BJ (cell line): ENCODE measurements at regions not wholly inside any gene's neighbourhood (a gene's known extent, or its start where the extent isn't known, plus 50 kb on each side); places are given as distances from the start of the nearest gene placed in this dataset.

Experiments
- CTCF ChIA-PET: fragments of 350-600 bp; formaldehyde crosslinking; extraction: SDS; loops from one replicate; lab custom pipeline; 2021; ENCODE audit warnings: antibody characterized with exemption, inconsistent platforms; lab: Yijun Ruan, JAX
- POLR2A ChIA-PET: fragments of 300-600 bp; sonication (Branson Sonifier 250); formaldehyde crosslinking; extraction: SDS; loops from one replicate; lab custom pipeline; 2021; ENCODE audit warnings: antibody characterized with exemption; lab: Charles Lee
- DNase-seq: peaks from one replicate; pipeline ENCODE4 v3.0.0-alpha.2; 2011; ENCODE audit warnings: low read depth
- H3K27me3 ChIP-seq: 2 replicates; pipeline ENCODE4 v1.6.0; 2011; ENCODE audit warnings: low read length; ENCODE audit not compliant: control insufficient read depth, insufficient read depth
- H3K36me3 ChIP-seq: 2 replicates; pipeline ENCODE4 v1.5.1; 2011; ENCODE audit warnings: low read length; ENCODE audit not compliant: control insufficient read depth, insufficient read depth
- H3K4me3 ChIP-seq: 2 replicates; pipeline ENCODE4 v1.5.1; 2011; ENCODE audit warnings: low read depth, mild to moderate bottlenecking, control low read depth, low read length
- CTCF ChIP-seq: IDR thresholded peaks from 2 replicates; pipeline ENCODE4 v1.5.1; 2011; ENCODE audit warnings: low read depth, mild to moderate bottlenecking, control low read depth, inconsistent platforms, low read length, moderate library complexity; ENCODE audit not compliant: insufficient read depth

GRCh38 chr13:34857558-34858325 is 84.3 kb upstream of the NBEA start:
- peak; percentile 7 for DNase-seq
- no peak overlapping the region for H3K4me3 ChIP-seq
- ChIA-PET CTCF (interaction anchor here (1.1 kb wide), 1 partner anchor 10 kb away, joined by 3 read pairs; no protein-coding TSS in a partner anchor), POLR2A (no interaction called here)
- H3K36me3 ChIP-seq: no peaks in the 10 kb centered on the region
- H3K27me3 ChIP-seq: no peaks in the 10 kb centered on the region
- no peak for TF ChIP-seq CTCF

- H3K36me3 ChIP-seq: no peaks in the 10 kb centered on the region
- H3K27me3 ChIP-seq: no peaks in the 10 kb centered on the region
- ChIA-PET CTCF (no interaction called here), POLR2A (no interaction called here)
- no peak for DNase-seq
- no peak overlapping the region for H3K4me3 ChIP-seq
- no peak for TF ChIP-seq CTCF
Measured at GRCh38 chr13:34862311-34862710, 79.8 kb upstream of the NBEA start.

DNA sequence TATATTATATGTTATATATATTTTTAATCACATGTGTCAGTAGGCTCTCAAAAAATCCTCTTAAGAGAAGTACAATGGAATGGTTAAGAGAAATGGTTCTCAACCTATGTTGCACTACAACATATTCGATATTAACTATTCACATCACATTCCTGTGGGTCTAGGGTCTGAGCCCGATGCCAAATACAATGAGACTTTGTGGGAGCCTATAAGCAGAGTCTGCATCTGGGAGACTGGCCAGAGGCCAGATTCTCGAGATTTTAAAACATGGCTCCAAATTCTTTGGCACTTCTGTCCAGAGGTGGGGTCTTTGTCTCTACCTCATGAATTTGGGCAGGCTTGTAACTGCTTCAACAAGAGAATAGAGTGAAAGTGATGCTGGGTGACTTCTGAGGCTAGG is 79.4 kb upstream of the NBEA start:
- Histone ChIP-seq H3K4me3 (no peak overlapping the region), H3K27me3 (no peaks in the 10 kb centered on the region), H3K36me3 (no peaks in the 10 kb centered on the region)
- ChIA-PET POLR2A (no interaction called here), CTCF (no interaction called here)
- TF ChIP-seq CTCF: no peak
- DNase-seq: no peak

GRCh38 chr13:34863360-34864135 is 78.5 kb upstream of the NBEA start:
- POLR2A ChIA-PET: interaction anchor here (0.5 kb wide), 1 partner anchor 1090 kb away, joined by 3 read pairs; no protein-coding TSS in a partner anchor

More at GRCh38 chr13:34863360-34864135, 78.5 kb upstream of the NBEA start:
- no peak for TF ChIP-seq CTCF
- Histone ChIP-seq H3K4me3 (no peak overlapping the region), H3K27me3 (no peaks in the 10 kb centered on the region), H3K36me3 (no peaks in the 10 kb centered on the region)
- peak; percentile 85 for DNase-seq
- CTCF ChIA-PET: no interaction called here
